ENCODE measurements at regions not wholly inside any gene's neighbourhood (a gene's known extent, or its start where the extent isn't known, plus 50 kb on each side); places are given as distances from the start of the nearest gene placed in this dataset.

GRCh38 chr2:21910832-21911507 lies 787.2 kb downstream of the TDRD15 start:
- in situ Hi-C loops (cut with HindIII; ENCODE audit: low sequenced_read_pairs) = no loop called here

GRCh38 chr2:21912405-21912804 lies 788.6 kb downstream of the TDRD15 start:
- in situ Hi-C loops (cut with HindIII; ENCODE audit: low sequenced_read_pairs) = no loop called here

GRCh38 chr2:21915201-21915600 lies 791.4 kb downstream of the TDRD15 start:
- in situ Hi-C loops (cut with HindIII; ENCODE audit: low sequenced_read_pairs) = no loop called here

- in situ Hi-C loops (cut with HindIII; ENCODE audit: low sequenced_read_pairs) = no loop called here
These were observed 793.3 kb downstream of the TDRD15 start for GRCh38 chr2:21916934-21917522.

- in situ Hi-C loops (cut with HindIII; ENCODE audit: low sequenced_read_pairs) = no loop called here
These were observed 797.0 kb downstream of the TDRD15 start for GRCh38 chr2:21920721-21921120.

- in situ Hi-C loops (cut with HindIII; ENCODE audit: low sequenced_read_pairs) = no loop called here
These were observed 801.0 kb downstream of the TDRD15 start for GRCh38 chr2:21924640-21925285.

- in situ Hi-C loops (cut with HindIII; ENCODE audit: low sequenced_read_pairs) = no loop called here
These were observed 804.5 kb downstream of the TDRD15 start for GRCh38 chr2:21928292-21928691.

GRCh38 chr2:21930226-21930625 lies 806.5 kb downstream of the TDRD15 start:
- in situ Hi-C loops (cut with HindIII; ENCODE audit: low sequenced_read_pairs) = no loop called here

GRCh38 chr2:21939967-21940366 lies 816.2 kb downstream of the TDRD15 start:
- in situ Hi-C loops (cut with HindIII; ENCODE audit: low sequenced_read_pairs) = no loop called here

GRCh38 chr2:21944536-21944935 lies 820.8 kb downstream of the TDRD15 start:
- in situ Hi-C loops (cut with HindIII; ENCODE audit: low sequenced_read_pairs) = no loop called here

- in situ Hi-C loops (cut with HindIII; ENCODE audit: low sequenced_read_pairs) = no loop called here
These were observed 821.9 kb downstream of the TDRD15 start for GRCh38 chr2:21945658-21946057.

- in situ Hi-C loops (cut with HindIII; ENCODE audit: low sequenced_read_pairs) = no loop called here
These were observed 823.3 kb downstream of the TDRD15 start for GRCh38 chr2:21947046-21947445.

- in situ Hi-C loops (cut with HindIII; ENCODE audit: low sequenced_read_pairs) = no loop called here
These were observed 842.4 kb downstream of the TDRD15 start for GRCh38 chr2:21966139-21966538.

GRCh38 chr2:21970971-21971370 lies 847.2 kb downstream of the TDRD15 start:
- in situ Hi-C loops (cut with HindIII; ENCODE audit: low sequenced_read_pairs) = no loop called here

- in situ Hi-C loops (cut with HindIII; ENCODE audit: low sequenced_read_pairs) = no loop called here
These were observed 848.8 kb downstream of the TDRD15 start for GRCh38 chr2:21972586-21972985.

- in situ Hi-C loops (cut with HindIII; ENCODE audit: low sequenced_read_pairs) = no loop called here
These were observed 857.4 kb downstream of the TDRD15 start for GRCh38 chr2:21981127-21981526.

GRCh38 chr2:21993002-21993401 lies 869.2 kb downstream of the TDRD15 start:
- in situ Hi-C loops (cut with HindIII; ENCODE audit: low sequenced_read_pairs) = no loop called here

GRCh38 chr2:21996339-21996738 lies 872.6 kb downstream of the TDRD15 start:
- in situ Hi-C loops (cut with HindIII; ENCODE audit: low sequenced_read_pairs) = no loop called here

- in situ Hi-C loops (cut with HindIII; ENCODE audit: low sequenced_read_pairs) = no loop called here
These were observed 875.8 kb downstream of the TDRD15 start for GRCh38 chr2:21999522-21999921.

- in situ Hi-C loops (cut with HindIII; ENCODE audit: low sequenced_read_pairs) = no loop called here
These were observed 878.3 kb downstream of the TDRD15 start for GRCh38 chr2:22002066-22002465.

- in situ Hi-C loops (cut with HindIII; ENCODE audit: low sequenced_read_pairs) = no loop called here
These were observed 879.5 kb downstream of the TDRD15 start for GRCh38 chr2:22003270-22003669.

- in situ Hi-C loops (cut with HindIII; ENCODE audit: low sequenced_read_pairs) = no loop called here
These were observed 887.3 kb downstream of the TDRD15 start for GRCh38 chr2:22011048-22011447.

Data from endothelial cell of hepatic sinusoid (primary cell).